Skin of body (tissue), 1 donor: ENCODE measurements at regions not wholly inside any gene's neighbourhood (a gene's known extent, or its start where the extent isn't known, plus 50 kb on each side); places are given as distances from the start of the nearest gene placed in this dataset.
"Not testable (repeated sequence)": the region's sequence is repeated elsewhere in the genome, so short reads cannot be mapped to it uniquely, and the experiment has no call there.

ENCODE experiments used
- DNase-seq: peaks from one replicate; lab custom pipeline; 2025; lab: John Stamatoyannopoulos, UW

DNA sequence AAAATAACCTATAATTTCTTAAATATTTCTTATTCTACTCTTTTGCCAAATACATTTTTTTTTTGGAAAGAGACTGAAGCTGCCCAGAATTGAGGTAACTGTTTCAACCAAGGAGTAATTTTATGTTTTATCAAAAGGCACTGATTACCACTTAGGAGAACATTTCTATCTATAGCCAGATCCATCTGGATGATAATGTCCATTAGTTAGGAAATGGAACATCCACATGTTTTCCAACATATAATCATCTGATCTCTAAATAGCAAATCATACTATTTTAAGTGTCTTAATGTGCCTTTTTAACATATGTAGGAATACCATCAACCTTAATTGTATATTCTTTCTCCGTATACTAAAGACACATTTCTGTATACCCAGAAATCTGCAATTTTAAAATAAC is 1068.9 kb downstream of the NXPH1 start:
- DNase-seq, result no peak

DNA sequence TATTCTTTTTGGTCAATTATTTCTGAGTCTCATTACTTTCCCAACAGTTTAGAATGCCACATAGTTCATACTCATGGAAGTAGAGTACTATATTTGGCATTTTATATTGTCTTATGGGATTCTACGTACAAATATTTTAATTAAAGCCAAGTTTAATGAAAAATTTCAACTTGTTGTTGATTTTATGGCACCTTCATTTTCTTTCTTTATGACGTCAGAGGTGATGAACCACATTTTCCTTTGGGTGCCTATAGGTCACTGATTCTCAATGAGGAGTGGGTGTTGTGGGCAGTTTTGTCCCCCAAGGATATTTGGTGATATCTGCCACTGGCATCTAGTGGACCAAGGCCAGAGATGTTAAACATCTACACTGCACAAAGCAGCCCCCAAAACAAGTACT is 1071.3 kb downstream of the NXPH1 start:
- no peak for DNase-seq

DNA sequence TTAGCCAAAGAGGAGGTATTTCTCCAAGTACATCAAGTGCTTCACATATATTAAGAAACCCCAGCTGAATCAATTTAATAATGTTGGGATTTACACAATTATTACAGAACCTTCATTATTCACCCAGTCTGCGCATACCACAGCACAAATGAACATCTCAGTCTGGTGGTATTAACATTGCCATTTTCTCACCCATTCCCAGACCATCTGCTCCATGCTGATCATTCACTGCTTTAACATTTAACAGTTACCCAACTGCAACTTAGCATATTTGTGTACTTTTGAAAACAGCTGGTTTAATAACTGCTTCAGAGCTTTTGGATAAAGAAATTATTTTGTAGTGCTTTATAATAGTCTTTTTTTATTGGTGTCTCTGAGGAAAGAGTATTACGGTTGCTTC is 1072.1 kb downstream of the NXPH1 start:
- DNase-seq, result no peak

DNA sequence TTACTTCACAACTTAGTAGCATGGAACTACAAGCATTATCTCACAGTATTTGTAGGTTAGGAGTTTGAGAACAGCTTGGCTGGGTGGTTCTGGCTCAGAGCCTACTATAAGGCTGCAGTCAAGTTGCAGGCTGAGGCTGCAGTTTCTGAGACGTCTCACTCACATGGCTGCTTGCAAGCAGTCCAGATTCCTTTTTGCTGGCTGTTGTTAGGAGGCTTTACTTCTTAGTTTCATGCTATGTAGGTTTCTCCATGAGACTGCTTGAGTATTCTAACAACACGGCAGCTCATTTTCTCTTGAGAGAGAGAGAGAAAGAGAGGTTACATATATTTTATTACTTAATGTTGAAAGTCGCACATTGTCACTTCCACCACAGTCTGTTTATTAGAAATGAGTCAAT is 1073.9 kb downstream of the NXPH1 start:
- peak; percentile 31 for DNase-seq

DNA sequence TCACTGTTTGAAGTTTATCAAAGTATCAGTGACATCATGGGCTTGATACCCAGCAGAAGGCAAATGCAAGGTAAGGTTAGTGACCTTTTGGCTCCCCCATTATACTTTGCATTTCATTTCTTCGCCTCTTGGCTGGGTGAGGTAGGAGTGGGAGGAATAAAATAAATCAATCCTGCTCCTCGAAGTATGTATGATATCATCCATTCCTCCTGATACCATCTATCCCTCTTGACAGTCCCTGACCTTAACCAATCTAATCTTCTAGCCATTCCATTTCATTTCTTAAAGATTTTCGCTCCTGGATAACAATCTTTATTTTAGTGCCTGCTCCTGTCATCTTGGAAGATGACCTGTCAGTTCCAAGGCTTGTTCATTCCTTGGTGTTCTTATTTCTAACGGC is 1083.3 kb downstream of the NXPH1 start:
- no peak for DNase-seq

DNA sequence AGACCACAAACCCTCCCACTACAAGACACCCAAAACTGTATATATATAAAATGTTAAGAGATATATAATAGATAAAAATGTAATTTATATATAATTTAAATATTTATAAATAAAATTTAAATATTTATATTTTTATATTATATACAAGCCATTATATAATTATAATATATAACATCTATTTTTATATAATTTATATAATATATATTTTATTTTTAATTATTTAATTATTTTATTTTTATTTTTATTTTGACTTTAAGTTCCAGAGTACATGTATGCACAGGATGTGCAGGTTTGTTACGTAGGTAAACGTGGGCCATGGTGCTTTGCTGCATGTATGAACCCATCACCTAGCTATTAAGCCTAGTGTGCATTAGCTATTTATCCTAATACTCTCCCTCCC is 1090.2 kb downstream of the NXPH1 start:
- no peak for DNase-seq

DNA sequence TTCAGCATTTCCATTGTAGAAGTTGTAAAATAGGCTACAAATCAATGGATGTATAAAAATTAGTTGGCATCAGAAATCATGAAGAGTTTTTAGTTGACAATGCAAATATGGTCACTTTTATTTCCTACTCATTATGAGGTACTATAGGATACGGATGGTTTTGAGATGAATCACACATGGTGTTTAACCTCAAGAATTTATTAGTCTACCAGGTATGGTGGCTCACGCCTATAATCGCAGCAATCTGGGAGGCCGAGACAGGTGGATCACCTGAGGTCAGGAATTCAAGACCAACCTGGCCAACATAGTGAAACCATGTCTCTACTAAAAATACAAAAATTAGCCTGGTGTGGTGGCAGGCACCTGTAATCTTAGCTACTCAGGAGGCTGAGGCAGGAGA is 1119.0 kb downstream of the NXPH1 start:
- DNase-seq, result not testable (repeated sequence)

DNA sequence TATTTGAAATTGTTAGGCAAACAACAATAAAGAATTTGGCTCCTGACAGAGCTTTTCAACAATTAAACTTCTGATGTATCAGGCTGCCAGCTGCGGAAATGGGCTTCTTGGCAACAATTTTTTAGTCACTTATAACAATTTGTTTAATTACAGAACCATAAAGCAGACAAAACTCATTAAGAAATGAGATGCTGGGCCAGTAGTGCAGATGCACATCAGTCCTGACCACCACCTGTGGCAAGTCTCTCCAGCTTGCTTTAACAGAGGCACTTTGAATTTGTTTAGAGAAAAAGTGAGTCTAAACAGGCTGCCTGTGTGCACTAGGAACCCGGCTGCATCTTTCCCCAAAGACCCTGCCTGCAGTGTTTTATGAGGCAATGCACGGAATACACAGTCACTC is 1124.4 kb downstream of the NXPH1 start:
- no peak for DNase-seq

DNA sequence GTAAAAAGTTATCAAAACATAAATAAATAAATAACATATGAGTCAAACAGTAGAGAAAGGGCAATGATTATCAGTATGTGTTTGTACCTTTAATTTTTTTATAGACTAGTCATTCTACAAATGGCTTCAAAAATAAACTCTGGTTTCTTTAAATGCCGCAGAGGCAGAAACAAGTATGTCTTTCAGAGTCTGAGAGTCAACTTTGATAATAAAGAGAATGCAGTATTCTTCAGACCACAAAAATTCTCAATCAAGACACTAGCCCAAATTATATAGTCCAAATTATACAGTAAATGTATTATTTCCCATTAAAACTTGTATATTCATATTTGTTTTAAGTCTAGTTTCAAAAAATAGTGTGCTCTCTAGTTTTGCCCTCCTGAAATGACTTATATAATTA is 1142.3 kb downstream of the NXPH1 start:
- no peak for DNase-seq

DNA sequence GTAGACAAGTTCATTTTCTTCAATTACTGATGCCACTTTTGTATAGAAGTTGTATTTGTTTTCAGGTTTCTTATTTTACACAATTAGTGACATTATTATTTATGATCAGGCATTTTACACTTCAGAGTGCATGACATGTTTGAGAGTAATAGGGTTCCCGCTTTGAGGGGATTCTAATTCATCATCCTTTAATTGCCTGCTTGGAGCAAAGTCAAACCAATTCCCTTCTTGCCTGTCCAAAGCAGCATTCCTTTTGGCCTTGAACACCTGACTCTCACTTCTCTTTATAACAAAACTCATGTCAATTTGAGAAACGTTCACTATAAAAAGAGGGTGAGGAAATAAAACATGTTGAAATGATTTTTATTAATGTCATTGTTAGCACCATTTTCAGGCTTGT is 1149.4 kb downstream of the NXPH1 start:
- no peak for DNase-seq

DNA sequence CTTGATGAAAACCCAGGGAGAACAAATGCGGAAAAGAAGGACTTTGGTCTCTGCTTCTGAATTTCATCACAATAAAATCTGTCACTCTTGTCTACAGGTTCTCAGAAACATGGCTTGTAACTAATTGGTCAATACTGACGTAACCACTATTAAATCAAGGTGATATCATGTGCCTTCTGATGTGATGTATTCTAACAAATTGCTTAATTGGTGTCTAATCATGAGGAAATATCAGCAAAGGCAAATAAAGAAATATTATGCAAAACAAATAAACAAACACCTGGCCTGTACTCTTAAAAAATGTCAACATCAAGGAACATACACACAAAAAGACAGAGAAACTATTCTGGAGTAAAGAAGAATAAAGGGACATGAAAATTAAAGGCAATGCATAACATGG is 1165.0 kb downstream of the NXPH1 start:
- DNase-seq, result no peak

DNA sequence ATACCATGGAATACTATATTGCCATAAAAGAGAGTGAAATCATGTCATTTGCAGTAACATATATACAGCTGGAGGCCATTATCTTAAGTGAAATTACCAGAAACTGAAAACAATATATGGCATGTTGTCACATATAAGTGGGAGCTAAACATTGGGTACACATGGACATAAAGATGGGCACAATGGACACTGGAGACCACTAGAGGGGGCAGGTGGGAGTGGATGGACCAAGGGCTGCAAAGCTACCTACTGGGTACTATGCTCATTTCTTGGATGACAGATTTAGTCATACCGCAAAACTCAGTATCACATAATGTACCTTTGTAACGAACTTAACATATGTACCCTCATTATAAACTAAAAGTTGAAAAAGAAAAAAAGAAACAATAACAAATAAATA is 1167.6 kb downstream of the NXPH1 start:
- DNase-seq, result no peak

DNA sequence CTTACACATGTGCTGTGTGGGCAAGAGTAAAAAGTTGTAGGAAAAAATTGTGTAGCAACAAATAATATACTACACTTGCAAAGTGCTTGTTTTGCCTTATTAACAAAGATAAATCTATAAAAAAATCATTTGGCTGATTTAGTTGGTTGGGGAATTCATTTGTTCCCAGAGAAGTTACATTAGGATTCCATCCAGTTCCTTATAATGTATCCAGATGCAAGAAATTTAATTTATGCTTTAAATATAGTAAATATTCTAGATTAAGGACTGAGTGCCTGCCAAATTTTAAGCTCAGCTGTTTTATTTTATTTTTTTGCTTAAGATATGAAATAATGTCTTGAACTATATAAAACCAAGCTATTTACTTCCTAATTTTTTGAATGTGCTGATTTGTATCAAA is 1169.9 kb downstream of the NXPH1 start:
- DNase-seq, result peak; percentile 40

DNA sequence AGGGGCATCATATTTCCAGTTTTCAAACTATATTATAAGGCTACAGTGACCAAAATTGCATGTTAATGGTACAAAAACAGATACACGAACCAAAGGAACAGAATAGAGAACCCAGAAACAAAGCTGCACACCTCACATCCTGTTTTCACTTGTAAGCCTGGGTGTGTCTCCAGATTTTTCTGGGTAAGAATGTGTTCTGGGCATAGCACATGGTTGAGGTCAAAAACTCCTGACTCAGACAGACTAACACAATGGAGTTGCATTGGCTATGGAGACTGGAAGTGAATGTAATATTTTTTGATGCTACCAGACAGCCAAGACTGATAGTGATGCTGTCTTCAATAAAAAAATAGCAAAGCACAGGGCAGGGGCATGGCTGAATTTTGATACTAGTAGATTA is 1175.2 kb downstream of the NXPH1 start:
- DNase-seq, result no peak

DNA sequence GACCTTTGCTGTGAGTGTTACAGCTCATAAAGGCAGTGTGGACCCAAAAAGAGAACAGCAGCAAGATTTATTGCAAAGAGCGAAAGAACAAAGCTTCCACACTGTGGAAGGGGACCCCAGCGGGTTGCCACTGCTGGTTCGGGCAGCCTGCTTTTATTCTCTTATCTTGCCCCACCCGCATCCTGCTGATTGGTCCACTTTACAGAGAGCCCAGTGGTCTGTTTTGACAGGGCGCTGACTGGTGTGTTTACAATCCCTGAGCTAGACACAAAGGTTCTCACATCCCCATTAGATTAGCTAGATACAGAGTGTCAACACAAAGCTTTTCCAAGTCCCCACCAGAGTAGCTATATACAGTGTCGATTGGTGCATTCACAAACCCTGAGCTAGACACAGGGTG is 1187.5 kb downstream of the NXPH1 start:
- DNase-seq, result not testable (repeated sequence)

DNA sequence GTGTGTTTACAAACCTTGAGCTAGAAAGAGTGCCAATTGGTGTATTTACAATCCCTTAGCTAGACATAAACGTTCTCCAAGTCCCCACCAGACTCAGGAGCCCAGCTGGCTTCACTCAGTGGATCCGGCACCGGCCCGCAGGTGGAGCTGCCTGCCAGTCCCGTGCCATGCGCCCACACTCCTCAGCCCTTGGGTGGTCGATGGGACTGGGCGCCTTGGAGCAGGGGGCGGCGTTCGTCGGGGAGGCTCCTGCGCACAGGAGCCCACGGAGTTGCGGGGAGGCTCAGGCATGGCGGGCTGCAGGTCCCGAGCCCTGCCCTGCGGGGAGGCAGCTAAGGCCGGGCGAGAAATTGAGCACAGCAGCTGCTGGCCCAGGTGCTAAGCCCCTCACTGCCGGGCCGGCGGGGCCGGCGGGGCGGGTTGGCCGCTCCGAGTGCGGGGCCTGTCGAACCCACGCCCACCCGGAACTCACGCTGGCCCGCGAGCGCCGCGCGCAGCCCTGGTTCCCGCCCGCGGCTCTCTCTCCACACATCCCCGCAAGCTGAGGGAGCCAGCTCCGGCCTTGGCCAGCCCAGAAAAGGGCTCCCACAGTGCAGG is 1188.0 kb downstream of the NXPH1 start:
- DNase-seq, result not testable (repeated sequence)

DNA sequence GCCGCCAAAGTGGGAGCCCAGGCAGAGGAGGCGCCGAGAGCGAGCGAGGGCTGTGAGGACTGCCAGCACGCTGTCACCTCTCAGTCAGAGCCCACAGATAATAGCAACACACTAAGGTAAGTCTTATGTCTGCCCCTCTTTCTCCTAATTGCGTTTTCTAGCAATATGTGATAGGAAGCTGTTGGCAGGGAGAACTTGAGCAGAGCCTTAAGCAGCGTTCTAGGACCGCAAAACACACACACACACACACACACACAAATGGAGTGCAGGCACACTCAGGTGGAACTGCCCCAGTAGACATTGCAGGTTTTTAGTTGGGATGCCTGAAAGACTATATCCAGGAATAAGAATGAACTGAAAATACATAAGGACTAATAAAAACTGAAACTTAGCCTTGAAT is 1188.5 kb downstream of the NXPH1 start:
- DNase-seq, result no peak

DNA sequence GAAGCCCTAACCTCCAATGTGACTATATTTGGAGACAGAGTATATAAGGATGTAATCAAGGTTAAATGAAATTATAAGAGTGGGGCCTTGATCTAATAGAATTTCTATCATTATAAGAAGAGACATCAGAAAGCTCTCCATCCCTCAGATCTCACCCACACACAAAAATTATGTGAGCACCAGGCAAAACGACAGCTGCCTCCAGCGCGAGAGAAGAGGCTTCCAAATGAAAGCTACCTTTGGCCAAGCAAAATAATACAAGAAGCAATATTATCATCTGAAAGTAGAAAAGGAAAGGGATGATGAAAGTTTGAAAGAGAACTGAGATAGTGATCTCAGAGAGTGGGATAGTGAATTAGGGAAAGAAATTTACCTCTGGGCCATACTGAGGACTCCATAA is 1192.5 kb downstream of the NXPH1 start:
- DNase-seq, result no peak

DNA sequence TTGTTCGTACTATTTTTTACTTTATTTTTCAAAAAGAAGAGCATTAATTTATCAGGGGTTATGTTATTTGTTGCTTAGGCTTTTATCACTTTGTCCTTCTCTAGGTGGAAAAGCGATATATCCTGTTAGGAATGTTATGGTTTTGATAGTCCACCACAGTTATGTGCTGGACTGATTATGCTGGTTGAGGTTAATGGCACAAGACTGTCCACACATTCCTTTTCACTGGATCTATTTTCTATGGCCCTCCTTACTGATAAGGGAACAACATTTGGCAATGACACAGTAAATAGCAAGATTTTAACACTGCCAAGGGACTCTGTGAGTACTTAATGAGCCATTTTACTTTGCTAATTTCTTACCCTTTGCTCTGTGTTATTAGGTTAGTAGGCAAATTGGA is 1212.3 kb downstream of the NXPH1 start:
- no peak for DNase-seq

DNA sequence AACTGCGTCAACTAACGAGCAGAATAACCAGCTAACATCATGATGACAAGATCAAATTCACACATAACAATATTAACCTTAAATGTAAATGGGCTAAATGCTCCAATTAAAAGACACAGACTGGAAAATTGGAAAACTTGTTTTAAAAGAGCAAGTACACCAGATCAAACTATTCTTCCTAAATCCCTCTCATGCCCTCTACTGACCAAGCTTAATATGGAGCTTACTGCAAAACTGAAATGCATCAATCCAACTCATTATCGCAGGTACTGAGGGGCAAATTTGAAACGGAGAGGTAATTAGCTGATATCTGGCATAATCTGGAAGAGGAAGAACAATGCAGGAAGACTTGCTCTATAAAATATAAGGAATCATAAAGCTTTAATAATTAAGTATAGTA is 1223.8 kb downstream of the NXPH1 start:
- DNase-seq, result no peak

DNA sequence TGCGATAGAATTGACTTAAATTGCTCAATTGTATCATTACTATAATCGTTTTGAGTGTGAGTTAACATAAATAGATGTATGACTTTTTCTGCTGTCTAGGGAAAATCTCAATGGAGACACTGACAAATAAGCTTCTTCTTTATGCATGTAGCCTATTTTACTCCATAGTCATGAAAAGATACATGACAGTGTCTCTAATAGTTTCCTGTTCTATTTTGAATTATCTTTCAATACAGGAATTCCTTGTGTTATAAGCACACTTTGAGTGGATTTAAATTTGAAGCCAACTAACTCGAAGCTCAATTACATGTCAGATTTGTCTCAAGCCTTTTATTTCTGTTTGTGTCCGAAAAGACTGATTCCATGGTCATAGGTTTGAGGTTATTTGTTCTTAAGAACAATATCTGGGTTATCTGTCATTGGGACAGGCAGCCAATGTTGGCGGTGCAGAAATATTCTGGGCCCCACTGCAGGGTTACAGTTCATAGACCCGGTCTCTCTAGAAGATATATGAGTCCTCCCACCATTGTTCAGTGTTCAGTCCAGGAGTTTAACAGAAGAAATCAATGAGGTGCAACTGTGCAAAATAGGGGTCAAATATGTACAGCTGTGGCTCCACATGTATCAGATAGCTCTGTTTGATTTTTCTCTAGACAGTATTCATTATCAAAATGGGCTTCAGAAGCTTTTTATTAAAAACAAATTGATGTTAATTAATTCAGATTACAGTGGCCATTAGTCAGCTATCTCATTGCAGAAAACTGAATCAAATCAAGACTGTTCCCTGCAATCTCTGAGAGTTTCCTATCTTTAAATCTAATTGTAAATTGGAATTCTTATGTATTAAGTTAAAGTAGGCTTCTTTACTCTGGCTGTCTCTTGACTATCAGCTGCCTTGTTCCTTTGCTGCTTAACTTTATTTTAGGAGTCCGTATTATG is 1238.8 kb downstream of the NXPH1 start:
- no peak for DNase-seq

DNA sequence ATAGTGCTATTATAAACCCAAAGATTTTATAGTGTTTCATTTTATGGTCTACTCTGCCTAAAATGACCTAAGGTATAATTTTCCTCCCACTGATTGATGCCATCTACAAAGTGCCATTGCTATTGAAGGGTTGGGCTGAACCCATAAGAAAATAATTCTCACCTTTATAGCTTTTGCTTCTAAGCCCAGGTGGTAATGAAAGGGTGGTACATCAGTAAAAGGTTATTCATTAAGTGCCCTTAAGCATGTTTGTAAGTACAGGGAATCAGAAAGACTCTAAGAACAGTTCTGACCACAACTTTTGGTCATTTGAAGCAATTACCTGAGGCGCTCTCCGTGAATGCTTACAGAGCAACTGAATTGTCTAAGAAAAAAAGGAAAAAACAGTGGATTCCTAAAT is 1247.3 kb downstream of the NXPH1 start:
- DNase-seq, result no peak

DNA sequence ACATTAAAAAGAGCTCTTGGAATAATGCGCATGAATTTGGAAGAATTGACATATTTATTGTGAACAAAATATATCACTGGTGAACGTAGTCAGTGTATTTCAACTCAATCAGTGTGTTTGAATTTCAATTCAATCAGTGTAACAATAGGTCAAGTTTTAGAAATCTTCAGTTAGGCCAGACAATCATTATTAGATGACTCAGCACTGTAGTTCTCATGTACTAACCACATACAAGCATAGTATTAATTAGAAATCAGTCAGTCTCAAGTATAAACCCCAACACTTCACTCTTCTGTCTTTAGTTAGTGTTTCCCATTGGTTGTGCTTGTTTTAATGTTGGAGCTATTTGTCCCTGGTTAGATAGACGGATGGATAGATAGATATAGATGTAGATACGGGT is 1247.9 kb downstream of the NXPH1 start:
- no peak for DNase-seq
